ENCODE measurements at regions not wholly inside any gene's neighbourhood (a gene's known extent, or its start where the extent isn't known, plus 50 kb on each side); places are given as distances from the start of the nearest gene placed in this dataset.

DNA sequence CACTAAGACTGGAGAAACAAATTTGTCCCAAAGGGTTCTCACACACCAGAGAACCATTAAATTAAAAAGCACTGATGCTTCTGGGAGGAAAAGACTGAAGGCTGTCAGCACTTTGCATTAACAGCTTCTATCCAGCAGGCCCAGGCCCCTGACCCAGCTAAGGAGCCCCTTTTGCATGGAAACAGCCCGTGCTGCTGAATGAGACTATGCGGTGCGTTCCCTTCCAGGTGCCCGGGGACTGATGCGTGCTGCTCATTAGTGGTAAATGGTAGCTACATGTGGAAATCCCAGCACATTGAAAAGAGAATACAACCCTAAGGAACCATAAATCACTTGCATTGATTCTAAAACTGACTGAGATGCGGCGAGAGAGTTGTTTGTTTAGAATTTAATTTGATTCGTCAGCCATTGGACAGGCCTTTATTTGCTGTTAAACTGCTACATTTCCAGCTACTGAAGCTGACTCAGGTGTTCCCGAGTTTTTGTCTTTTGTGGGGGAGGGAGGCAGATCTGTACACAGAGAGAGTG lies 351.0 kb upstream of the SLC24A2 start:
- no peak for DNase-seq (ENCODE audit: low spot score)
- intact Hi-C loops (cut with DNase I): no loop called here

GRCh38 chr9:20138841-20139240 lies 350.0 kb upstream of the SLC24A2 start:
- intact Hi-C loops (cut with DNase I): no loop called here
- DNase-seq (ENCODE audit: low spot score): no peak

DNA sequence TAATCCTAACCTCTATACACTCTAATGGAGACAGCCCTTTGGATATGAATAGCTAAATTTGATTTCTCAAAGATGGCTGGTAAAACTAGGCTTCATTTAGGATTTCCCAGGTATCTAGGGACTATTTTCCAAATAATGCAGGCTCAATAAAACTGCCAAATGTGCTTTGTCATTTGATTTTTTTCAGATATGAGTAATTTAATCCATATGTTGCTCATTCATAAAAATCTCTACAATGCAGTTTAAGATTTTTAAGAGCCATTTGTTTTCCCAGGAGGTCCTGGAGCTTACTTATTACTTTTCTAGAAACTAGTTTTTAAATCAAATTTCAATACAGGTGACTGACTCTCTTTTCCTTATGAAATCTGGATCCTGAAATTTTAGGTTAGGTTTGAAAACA lies 349.3 kb upstream of the SLC24A2 start:
- intact Hi-C loops (cut with DNase I): no loop called here
- DNase-seq (ENCODE audit: low spot score): no peak

- no peak for DNase-seq (ENCODE audit: low spot score)
- intact Hi-C loops (cut with DNase I): no loop called here
Measured at GRCh38 chr9:20137425-20137824, 348.6 kb upstream of the SLC24A2 start.

DNA sequence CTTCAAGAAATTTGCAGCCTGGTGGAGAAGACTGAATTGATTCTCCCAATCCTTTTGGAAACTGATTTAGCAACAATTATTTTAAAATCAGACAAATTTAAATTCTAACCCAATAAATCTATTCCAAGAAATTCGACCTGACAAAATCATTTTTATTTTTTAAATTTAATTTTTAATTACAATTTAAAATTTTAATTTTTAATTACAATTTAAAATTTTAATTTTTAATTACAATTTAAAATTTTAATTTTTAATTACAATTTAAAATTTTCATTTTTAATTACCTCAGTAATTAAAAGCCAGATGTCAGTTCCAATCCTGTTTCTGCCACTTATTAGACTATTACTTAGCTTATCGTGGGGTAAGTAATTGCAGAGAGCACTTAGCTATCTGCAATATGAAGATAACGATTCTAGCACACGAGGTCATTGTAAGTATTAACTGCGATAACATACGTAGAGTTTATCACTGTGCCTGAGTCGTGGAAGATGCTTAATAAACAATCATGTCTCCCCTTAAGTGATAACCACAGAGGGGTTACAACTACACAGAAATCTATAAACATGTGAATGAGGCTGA lies 346.4 kb upstream of the SLC24A2 start:
- DNase-seq (ENCODE audit: low spot score): no peak
- intact Hi-C loops (cut with DNase I): no loop called here

- no peak for DNase-seq (ENCODE audit: low spot score)
- intact Hi-C loops (cut with DNase I): no loop called here
Measured at GRCh38 chr9:20125727-20126126, 336.9 kb upstream of the SLC24A2 start.

DNA sequence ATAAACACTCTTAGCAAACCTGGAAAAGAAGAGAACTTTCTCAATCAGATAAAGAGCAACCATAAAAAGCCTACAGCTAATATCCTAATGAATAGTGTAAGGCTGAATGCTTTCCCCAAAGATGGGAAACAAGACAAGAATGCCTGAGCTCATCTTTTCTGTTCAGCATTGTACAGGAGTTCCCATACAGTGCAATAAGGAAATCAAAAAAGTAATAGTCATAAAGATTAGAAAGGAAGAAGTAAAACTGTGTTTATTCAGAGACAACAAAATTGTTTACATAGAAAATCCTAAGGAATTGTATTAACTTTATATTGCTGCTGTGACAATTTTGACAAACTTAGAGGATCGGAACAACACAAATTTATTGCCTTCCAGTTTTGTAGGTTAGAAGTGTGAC lies 330.7 kb upstream of the SLC24A2 start:
- intact Hi-C loops (cut with DNase I): no loop called here
- no peak for DNase-seq (ENCODE audit: low spot score)

- DNase-seq (ENCODE audit: low spot score): no peak
- intact Hi-C loops (cut with DNase I): no loop called here
Measured at GRCh38 chr9:20117986-20118385, 329.1 kb upstream of the SLC24A2 start.

- DNase-seq (ENCODE audit: low spot score): no peak
- intact Hi-C loops (cut with DNase I): no loop called here
Measured at GRCh38 chr9:20117482-20117881, 328.6 kb upstream of the SLC24A2 start.

GRCh38 chr9:20114974-20115373 lies 326.1 kb upstream of the SLC24A2 start:
- DNase-seq (ENCODE audit: low spot score): no peak
- intact Hi-C loops (cut with DNase I): no loop called here

GRCh38 chr9:20112205-20112783 lies 323.5 kb upstream of the SLC24A2 start:
- intact Hi-C loops (cut with DNase I): no loop called here

DNA sequence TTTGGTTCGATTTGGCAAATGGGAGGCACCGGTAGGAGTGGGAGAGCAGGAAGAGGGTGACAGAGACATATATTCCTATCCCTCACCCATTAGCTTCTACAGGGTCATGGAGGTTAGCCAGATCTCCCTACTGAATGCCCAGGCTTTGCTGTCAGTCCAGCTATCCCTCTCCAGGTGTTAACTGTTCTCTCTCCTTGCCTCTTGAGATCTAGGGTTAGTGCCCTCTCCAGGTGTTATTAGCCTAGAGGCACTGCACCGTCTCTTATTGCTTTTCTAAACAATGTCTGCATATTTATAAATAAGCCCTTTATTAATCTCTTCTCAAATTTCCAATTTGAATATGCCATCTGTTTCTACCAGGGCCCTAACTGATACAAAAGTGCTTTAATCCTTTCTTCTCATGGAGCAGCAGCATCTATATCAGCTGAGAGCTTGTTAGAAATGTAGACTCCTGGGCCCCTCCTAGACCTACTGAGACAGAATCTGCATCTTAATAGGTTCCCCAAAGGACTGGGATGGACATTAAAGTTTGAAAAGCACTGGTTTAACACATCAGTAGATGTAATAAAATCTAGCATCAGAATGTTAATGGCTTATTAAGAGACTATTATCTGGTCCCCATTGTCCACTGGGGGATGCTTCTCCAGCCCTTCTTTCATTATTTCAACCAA lies 322.5 kb upstream of the SLC24A2 start:
- intact Hi-C loops (cut with DNase I): no loop called here
- DNase-seq (ENCODE audit: low spot score): no peak

More at GRCh38 chr9:20112205-20112783, 323.5 kb upstream of the SLC24A2 start:
- no peak for DNase-seq (ENCODE audit: low spot score)

GRCh38 chr9:20095430-20096092 lies 306.7 kb upstream of the SLC24A2 start:
- intact Hi-C loops (cut with DNase I): no loop called here
- no peak for DNase-seq (ENCODE audit: low spot score)

DNA sequence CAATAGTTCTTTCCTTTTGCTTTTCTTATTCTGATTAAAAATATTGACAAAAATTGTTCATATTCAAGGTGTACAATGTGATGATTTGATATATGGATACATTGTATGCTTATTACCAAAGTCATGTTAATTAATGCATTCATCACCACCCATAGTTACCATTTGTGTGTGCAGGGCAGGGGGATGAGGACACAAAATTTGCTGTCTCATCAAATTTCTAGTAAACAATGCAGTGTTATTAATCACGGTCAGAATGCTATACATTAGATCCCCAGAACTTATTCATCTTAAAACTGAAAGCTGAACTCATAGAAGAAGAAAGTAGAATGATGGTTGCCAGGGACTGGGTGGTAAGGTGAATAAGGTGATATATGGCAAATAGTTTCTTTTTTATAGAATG lies 303.7 kb upstream of the SLC24A2 start:
- intact Hi-C loops (cut with DNase I): no loop called here
- DNase-seq (ENCODE audit: low spot score): no peak

- intact Hi-C loops (cut with DNase I): no loop called here
- DNase-seq (ENCODE audit: low spot score): no peak
Measured at GRCh38 chr9:20087481-20087880, 298.6 kb upstream of the SLC24A2 start.

- DNase-seq (ENCODE audit: low spot score): no peak
- intact Hi-C loops (cut with DNase I): no loop called here
Measured at GRCh38 chr9:20085842-20086241, 297.0 kb upstream of the SLC24A2 start.

DNA sequence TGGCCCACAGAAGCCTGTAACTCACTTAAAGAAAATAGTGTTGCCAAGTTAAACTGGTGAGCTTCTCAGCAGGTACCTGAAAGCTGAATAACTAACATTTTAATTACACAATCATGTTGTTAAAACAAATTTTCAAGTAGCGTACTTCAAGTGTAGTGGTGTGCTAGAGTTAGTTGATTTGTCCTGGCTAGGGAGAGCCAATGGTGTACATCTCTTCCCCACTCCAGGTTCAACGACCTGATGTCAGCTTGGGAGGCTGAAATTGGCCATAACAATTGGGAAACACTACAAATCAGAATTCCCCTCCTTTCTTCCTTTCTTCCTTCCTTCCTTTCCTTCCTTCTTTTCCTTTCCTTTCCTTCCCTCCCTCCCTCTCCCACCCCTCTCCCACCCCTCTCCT lies 295.3 kb upstream of the SLC24A2 start:
- intact Hi-C loops (cut with DNase I): no loop called here
- DNase-seq (ENCODE audit: low spot score): no peak

GRCh38 chr9:20083390-20083789 lies 294.6 kb upstream of the SLC24A2 start:
- DNase-seq (ENCODE audit: low spot score): no peak

DNA sequence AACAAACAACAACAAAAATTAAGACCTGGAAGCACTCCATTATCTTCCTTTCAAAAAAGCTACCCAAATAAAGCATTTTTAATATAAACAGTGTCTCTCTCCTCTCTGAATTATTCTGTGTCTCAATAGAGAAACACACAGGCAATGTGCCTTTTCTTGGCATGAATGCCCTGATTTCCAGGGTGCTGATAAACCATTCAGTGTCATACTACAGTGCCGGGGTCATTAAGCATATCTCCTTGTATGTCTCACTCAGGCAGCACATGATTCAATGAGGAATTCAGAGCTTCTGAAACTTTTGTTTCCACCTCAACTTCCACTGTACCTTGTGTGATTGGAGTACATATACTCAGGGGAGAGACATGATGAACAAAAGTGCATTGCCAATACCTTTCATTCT lies 294.0 kb upstream of the SLC24A2 start:
- no peak for DNase-seq (ENCODE audit: low spot score)
- intact Hi-C loops (cut with DNase I): no loop called here

More at GRCh38 chr9:20083390-20083789, 294.6 kb upstream of the SLC24A2 start:
- intact Hi-C loops (cut with DNase I): no loop called here

DNA sequence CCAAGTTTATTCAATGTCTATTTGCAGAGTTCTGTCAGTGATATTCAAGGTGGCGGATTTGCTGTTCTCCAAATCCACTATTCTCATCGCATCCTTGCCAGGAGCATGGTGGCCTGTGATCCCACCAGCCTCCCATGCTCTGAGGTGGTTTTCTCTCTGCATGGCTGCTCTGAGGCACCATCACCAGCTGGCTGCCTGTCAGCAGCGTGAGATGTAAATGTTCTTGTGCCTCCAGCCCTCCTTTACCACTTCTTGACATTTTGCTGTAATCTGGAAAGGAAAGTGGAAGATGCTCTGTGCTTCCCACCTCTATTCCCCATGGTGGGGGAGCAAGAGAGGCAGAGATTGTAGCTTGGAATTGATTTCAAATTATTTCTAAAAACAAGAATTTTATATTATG lies 293.6 kb upstream of the SLC24A2 start:
- no peak for DNase-seq (ENCODE audit: low spot score)
- intact Hi-C loops (cut with DNase I): no loop called here

Measured in posterior vena cava (tissue), 2 donors.